CD14-positive monocyte (primary cell): ENCODE measurements at regions not wholly inside any gene's neighbourhood (a gene's known extent, or its start where the extent isn't known, plus 50 kb on each side); places are given as distances from the start of the nearest gene placed in this dataset.

Experiments
- DNase-seq, 3 donors: peaks; one replicate each; pipeline ENCODE4 v3.0.0-alpha.2; 2011 to 2022
- H2AFZ ChIP-seq: 2 replicates; pipeline ENCODE4 v1.6.0; 2012; ENCODE audit warnings: mild to moderate bottlenecking, low read depth, low read length, inconsistent platforms; ENCODE audit not compliant: insufficient read depth, poor library complexity, severe bottlenecking
- H3K27ac ChIP-seq, 2 donors: 1 replicate in 1 of 2; 2 replicates in 1 of 2; pipeline ENCODE4 v1.5.1; 2012 to 2013; ENCODE audit warnings: low read length in 2 of 2, control low read depth in 1 of 2, inconsistent platforms in 1 of 2, low read depth in 1 of 2, mild to moderate bottlenecking in 1 of 2
- H3K27me3 ChIP-seq, 2 donors: one replicate each; pipeline versions ENCODE4 v1.6.0 to v1.6.1; 2011 to 2013; ENCODE audit warnings: low read length in 2 of 2; ENCODE audit not compliant: control insufficient read depth in 2 of 2, insufficient read depth in 2 of 2
- H3K36me3 ChIP-seq, 2 donors: replicated peaks in 1 of 2; 1 replicate in 1 of 2; 2 replicates in 1 of 2; pipeline versions ENCODE4 v1.5.1 to v1.6.1; 2012 to 2013; ENCODE audit warnings: low read length in 2 of 2, control low read depth in 1 of 2, inconsistent platforms in 1 of 2, mild to moderate bottlenecking in 1 of 2; ENCODE audit not compliant: insufficient read depth in 2 of 2, control insufficient read depth in 1 of 2
- H3K4me1 ChIP-seq, 2 donors: 1 replicate in 1 of 2; 2 replicates in 1 of 2; pipeline versions ENCODE4 v1.5.1 to v1.6.1; 2012 to 2013; ENCODE audit warnings: low read length in 2 of 2, control low read depth in 1 of 2, inconsistent platforms in 1 of 2, mild to moderate bottlenecking in 1 of 2, moderate library complexity in 1 of 2; ENCODE audit not compliant: insufficient read depth in 2 of 2, control insufficient read depth in 1 of 2
- H3K4me2 ChIP-seq: replicated peaks from 2 replicates; pipeline ENCODE3; 2012; ENCODE audit warnings: low read length, moderate library complexity, mild to moderate bottlenecking; ENCODE audit not compliant: poor library complexity, severe bottlenecking; ENCODE audit errors: extremely low read depth
- H3K4me3 ChIP-seq, 3 experiments: fragments of 200-600 bp in 1 of 3; sonication (generic) in 1 of 3; replicated peaks in 1 of 3; 1 replicate in 2 of 3; 2 replicates in 1 of 3; pipeline ENCODE4 v1.5.1; 2011 to 2013; ENCODE audit warnings: low read length in 3 of 3, mild to moderate bottlenecking in 3 of 3, control low read depth in 2 of 3, low read depth in 2 of 3, inconsistent platforms in 1 of 3, moderate library complexity in 1 of 3
- H3K79me2 ChIP-seq: 2 replicates; pipeline ENCODE4 v1.6.0; 2012; ENCODE audit warnings: mild to moderate bottlenecking, control low read depth, inconsistent platforms, low read length, moderate library complexity; ENCODE audit not compliant: insufficient read depth
- H3K9ac ChIP-seq: 2 replicates; pipeline ENCODE4 v1.6.0; 2017; ENCODE audit warnings: low read length, mild to moderate bottlenecking; ENCODE audit not compliant: insufficient read depth, poor library complexity, severe bottlenecking
- H3K9me3 ChIP-seq, 2 donors: replicated peaks in 1 of 2; 1 replicate in 1 of 2; 2 replicates in 1 of 2; pipeline versions ENCODE4 v1.5.1 to v1.6.1; 2012 to 2013; ENCODE audit warnings: low read length in 2 of 2, control low read depth in 1 of 2; ENCODE audit not compliant: control insufficient read depth in 1 of 2, insufficient read depth in 1 of 2
- H4K20me1 ChIP-seq: 2 replicates; pipeline ENCODE4 v1.6.0; 2012; ENCODE audit warnings: mild to moderate bottlenecking, low read length, control low read depth, moderate library complexity; ENCODE audit not compliant: insufficient read depth
- H3K27ac Mint-ChIP-seq, 7 donors: one replicate each; pipeline ENCODE4 v1.8.0; 2020; ENCODE audit warnings: mild to moderate bottlenecking in 7 of 7, mixed read lengths in 7 of 7, moderate library complexity in 6 of 7, inconsistent platforms in 2 of 7
- H3K27me3 Mint-ChIP-seq, 3 donors: one replicate each; pipeline ENCODE4 v1.8.0; 2021 to 2022; ENCODE audit warnings: low read depth in 3 of 3, mild to moderate bottlenecking in 3 of 3, mixed read lengths in 3 of 3, moderate library complexity in 3 of 3, inconsistent platforms in 1 of 3
- H3K36me3 Mint-ChIP-seq, 2 donors: one replicate each; pipeline ENCODE4 v1.8.0; 2020; ENCODE audit warnings: mixed read lengths in 2 of 2, inconsistent platforms in 1 of 2, mild to moderate bottlenecking in 1 of 2
- H3K4me1 Mint-ChIP-seq: one replicate; pipeline ENCODE4 v1.8.0; 2020; ENCODE audit warnings: mild to moderate bottlenecking, mixed read lengths
- H3K4me3 Mint-ChIP-seq, 2 donors: one replicate each; pipeline ENCODE4 v1.8.0; 2020; ENCODE audit warnings: mild to moderate bottlenecking in 2 of 2, mixed read lengths in 2 of 2, moderate library complexity in 1 of 2
- H3K9me3 Mint-ChIP-seq, 7 donors: one replicate each; pipeline ENCODE4 v1.8.0; 2020 to 2022; ENCODE audit warnings: mixed read lengths in 7 of 7, mild to moderate bottlenecking in 6 of 7, moderate library complexity in 6 of 7, inconsistent platforms in 2 of 7
- CTCF ChIP-seq: fragments of 200-600 bp; IDR thresholded peaks from one replicate; pipeline ENCODE4 v1.8.0; 2022; ENCODE audit warnings: antibody characterized with exemption, mild to moderate bottlenecking
- WGBS: methylation state at CpG from one replicate; pipeline ENCODE4 v1.1.5; 2013; ENCODE audit warnings: missing lambda C conversion rate; ENCODE audit not compliant: insufficient coverage; 5-methylcytosine and 5-hydroxymethylcytosine counted together
- intact Hi-C, 2 donors: fragments of 100-400 bp; cut with micrococcal nuclease; formaldehyde crosslinking; loops; one replicate each; pipeline versions ENCODE4 v1.15.0 to v1.15.1; 2023

- H3K4me2 ChIP-seq: no peak overlapping the region
- no peaks in the 10 kb centered on the region for H3K4me1 ChIP-seq
- H3K27ac Mint-ChIP-seq: no peak overlapping the region
- H3K27me3 Mint-ChIP-seq: no peaks in the 10 kb centered on the region
- no peak overlapping the region for H3K4me3 ChIP-seq
- H3K27me3 ChIP-seq: no peaks in the 10 kb centered on the region
- no peaks in the 10 kb centered on the region for H3K4me1 Mint-ChIP-seq
- H3K4me3 Mint-ChIP-seq: no peak overlapping the region
- H3K36me3 Mint-ChIP-seq: no peaks in the 10 kb centered on the region
- no peak overlapping the region for H2AFZ ChIP-seq
- H4K20me1 ChIP-seq: no peaks in the 10 kb centered on the region
- intact Hi-C loops: no loop called here
- 100% methylated on average over 1 of the region's 5 CpGs for WGBS
- no peak for DNase-seq
- H3K9me3 ChIP-seq: no peaks in the 10 kb centered on the region
- H3K79me2 ChIP-seq: no peaks in the 10 kb centered on the region
- H3K9me3 Mint-ChIP-seq: peaks cover 0 to 15% (median 3%) of the 10 kb centered on the region in 7 donors
- no peak overlapping the region for H3K9ac ChIP-seq
- TF ChIP-seq CTCF: no peak
- no peak overlapping the region for H3K27ac ChIP-seq
- H3K36me3 ChIP-seq: no peaks in the 10 kb centered on the region
Measured at GRCh38 chr6:62429781-62430180, 143.8 kb upstream of the KHDRBS2 start.

- H3K4me1 Mint-ChIP-seq: no peaks in the 10 kb centered on the region
- H3K9me3 ChIP-seq: peaks cover 3 to 6% of the 10 kb centered on the region in 2 donors
- H3K27ac ChIP-seq: no peak overlapping the region
- H3K9me3 Mint-ChIP-seq: peaks cover 0 to 14% (median 6%) of the 10 kb centered on the region in 7 donors
- H2AFZ ChIP-seq: no peak overlapping the region
- H3K36me3 Mint-ChIP-seq: no peaks in the 10 kb centered on the region
- H3K27ac Mint-ChIP-seq: no peak overlapping the region
- no peaks in the 10 kb centered on the region for H3K79me2 ChIP-seq
- no peak for DNase-seq
- no peak overlapping the region for H3K4me3 Mint-ChIP-seq
- no peak for TF ChIP-seq CTCF
- no peaks in the 10 kb centered on the region for H4K20me1 ChIP-seq
- no peaks in the 10 kb centered on the region for H3K27me3 Mint-ChIP-seq
- no peaks in the 10 kb centered on the region for H3K36me3 ChIP-seq
- intact Hi-C loops: no loop called here
- H3K9ac ChIP-seq: no peak overlapping the region
- H3K4me2 ChIP-seq: no peak overlapping the region
- no peak overlapping the region for H3K4me3 ChIP-seq
- H3K4me1 ChIP-seq: no peaks in the 10 kb centered on the region
- no peaks in the 10 kb centered on the region for H3K27me3 ChIP-seq
- 94% methylated on average over 3 of the region's 6 CpGs for WGBS
Measured at GRCh38 chr6:62400521-62401259, 114.7 kb upstream of the KHDRBS2 start.
